ENCODE measurements at regions not wholly inside any gene's neighbourhood (a gene's known extent, or its start where the extent isn't known, plus 50 kb on each side); places are given as distances from the start of the nearest gene placed in this dataset.

GRCh38 chr10:44060221-44060620 is 324.7 kb downstream of the CXCL12 start:
- H3K36me3 ChIP-seq (replicated peaks in 1 of 2; ENCODE audit: control insufficient read depth in 1 of 2, insufficient read depth in 2 of 2, low read length in 1 of 2), result no peaks in the 10 kb centered on the region
- TF ChIP-seq, protein P1, sequence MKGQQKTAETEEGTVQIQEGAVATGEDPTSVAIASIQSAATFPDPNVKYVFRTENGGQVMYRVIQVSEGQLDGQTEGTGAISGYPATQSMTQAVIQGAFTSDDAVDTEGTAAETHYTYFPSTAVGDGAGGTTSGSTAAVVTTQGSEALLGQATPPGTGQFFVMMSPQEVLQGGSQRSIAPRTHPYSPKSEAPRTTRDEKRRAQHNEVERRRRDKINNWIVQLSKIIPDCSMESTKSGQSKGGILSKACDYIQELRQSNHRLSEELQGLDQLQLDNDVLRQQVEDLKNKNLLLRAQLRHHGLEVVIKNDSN (IDR thresholded peaks at IDR 0.05; ENCODE audit: borderline replicate concordance, low read depth), result no peak
- TF ChIP-seq RCOR1 (IDR thresholded peaks at IDR 0.05; ENCODE audit: low read length) (no peak), TAF1 (IDR thresholded peaks at IDR 0.05; ENCODE audit: borderline replicate concordance, low read depth, low read length) (no peak)
- no peak for DNase-seq
- no peaks in the 10 kb centered on the region for H3K9me2 ChIP-seq
- H3K4me1 ChIP-seq (ENCODE audit: control insufficient read depth in 1 of 2, insufficient read depth in 2 of 2, low read depth in 1 of 2, low read length in 1 of 2), result peaks cover 0 to 10% of the 10 kb centered on the region in 2 experiments; a peak in 1 of 4 replicates
- no peak overlapping the region for H2AFZ ChIP-seq (ENCODE audit: low read depth)
- ChIA-PET POLR2A (no interaction called here), CTCF (no interaction called here)
- no peak overlapping the region for H3K27ac ChIP-seq (ENCODE audit: low read depth in 2 of 2, low read length in 1 of 2)
- H3K4me2 ChIP-seq, result no peak overlapping the region
- WGBS (ENCODE audit: low lambda C conversion rate), result 23% methylated on average over 2 of the region's 2 CpGs
- H3K79me2 ChIP-seq (ENCODE audit: insufficient read depth), result no peaks in the 10 kb centered on the region
- no peaks in the 10 kb centered on the region for H3F3A ChIP-seq (replicated peaks; ENCODE audit: insufficient read depth)
- no peaks in the 10 kb centered on the region for H3K9me3 ChIP-seq
- H3K4me3 ChIP-seq (ENCODE audit: low read depth in 2 of 2, low read length in 1 of 2), result no peak overlapping the region
- no peaks in the 10 kb centered on the region for H4K20me1 ChIP-seq (ENCODE audit: insufficient read depth)
- no peak overlapping the region for H3K9ac ChIP-seq
- H3K27me3 ChIP-seq (ENCODE audit: insufficient read depth), result no peaks in the 10 kb centered on the region

DNA sequence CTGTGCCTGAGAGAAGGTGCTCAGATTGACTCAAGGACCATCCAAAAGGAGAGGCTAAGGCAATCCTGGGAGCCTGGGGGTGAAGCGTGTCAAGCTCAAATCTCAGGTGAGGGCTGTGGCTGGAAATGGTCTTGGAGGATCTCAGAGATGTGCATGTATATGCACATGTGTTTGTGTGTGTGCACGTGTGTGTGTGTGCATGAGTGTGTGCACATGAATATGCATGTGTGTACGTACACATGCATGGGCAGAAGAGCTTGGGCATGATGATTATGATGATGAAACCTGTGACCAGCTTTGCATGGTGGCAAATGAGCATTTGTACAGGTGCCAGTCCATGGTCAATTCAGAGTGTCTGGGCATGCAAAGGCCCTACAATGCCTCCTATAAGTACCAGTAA is 326.6 kb downstream of the CXCL12 start:
- H4K20me1 ChIP-seq (ENCODE audit: insufficient read depth), result no peaks in the 10 kb centered on the region
- no peak overlapping the region for H3K27ac ChIP-seq (ENCODE audit: low read depth in 2 of 2, low read length in 1 of 2)
- H3K79me2 ChIP-seq (ENCODE audit: insufficient read depth), result no peaks in the 10 kb centered on the region
- ChIA-PET POLR2A (no interaction called here), CTCF (no interaction called here)
- WGBS (ENCODE audit: low lambda C conversion rate), result 13% methylated on average over 3 of the region's 3 CpGs
- no peak overlapping the region for H3K4me3 ChIP-seq (ENCODE audit: low read depth in 2 of 2, low read length in 1 of 2)
- H2AFZ ChIP-seq (ENCODE audit: low read depth), result no peak overlapping the region
- no peak for DNase-seq
- H3F3A ChIP-seq (replicated peaks; ENCODE audit: insufficient read depth), result no peaks in the 10 kb centered on the region
- no peaks in the 10 kb centered on the region for H3K27me3 ChIP-seq (ENCODE audit: insufficient read depth)
- H3K9me3 ChIP-seq, result no peaks in the 10 kb centered on the region
- H3K9ac ChIP-seq, result no peak overlapping the region
- no peaks in the 10 kb centered on the region for H3K9me2 ChIP-seq
- peaks cover 0 to 4% of the 10 kb centered on the region in 2 experiments; a peak in 1 of 4 replicates for H3K4me1 ChIP-seq (ENCODE audit: control insufficient read depth in 1 of 2, insufficient read depth in 2 of 2, low read depth in 1 of 2, low read length in 1 of 2)
- no peaks in the 10 kb centered on the region for H3K36me3 ChIP-seq (replicated peaks in 1 of 2; ENCODE audit: control insufficient read depth in 1 of 2, insufficient read depth in 2 of 2, low read length in 1 of 2)
- TF ChIP-seq YY1 (IDR thresholded peaks at IDR 0.05; ENCODE audit: low read depth) (no peak), ELF1 (IDR thresholded peaks at IDR 0.05) (no peak), JUND (IDR thresholded peaks at IDR 0.05) (no peak), EZH2phosphoT487 (IDR thresholded peaks at IDR 0.05; ENCODE audit: borderline replicate concordance, low read depth) (no peak), FOXM1 (IDR thresholded peaks at IDR 0.05; ENCODE audit: low read depth) (no peak), USF2 (IDR thresholded peaks at IDR 0.05; ENCODE audit: borderline replicate concordance, low read depth, low read length) (no peak), GABPA (IDR thresholded peaks at IDR 0.05; ENCODE audit: low read depth) (no peak), MEF2A (IDR thresholded peaks at IDR 0.05; ENCODE audit: borderline replicate concordance, low read depth) (no peak), TCF12 (IDR thresholded peaks at IDR 0.05) (no peak), NFIC (IDR thresholded peaks at IDR 0.05; ENCODE audit: borderline replicate concordance) (no peak), SMC3 (IDR thresholded peaks at IDR 0.05; ENCODE audit: low read depth, low read length) (no peak), TAF1 (IDR thresholded peaks at IDR 0.05; ENCODE audit: borderline replicate concordance, low read depth, low read length) (no peak), TEAD4 (IDR thresholded peaks at IDR 0.05; ENCODE audit: borderline replicate concordance, insufficient read depth) (no peak), ZBTB33 (IDR thresholded peaks at IDR 0.05; ENCODE audit: borderline replicate concordance, low read depth) (no peak), POLR2AphosphoS5 (IDR thresholded peaks at IDR 0.05; ENCODE audit: low read depth, low read length) (no peak), RFX5 (IDR thresholded peaks at IDR 0.05; ENCODE audit: low read length) (no peak)
- TF ChIP-seq, protein P1 (IDR thresholded peaks at IDR 0.05; ENCODE audit: borderline replicate concordance, low read depth), result no peak
- TF ChIP-seq, protein P2, sequence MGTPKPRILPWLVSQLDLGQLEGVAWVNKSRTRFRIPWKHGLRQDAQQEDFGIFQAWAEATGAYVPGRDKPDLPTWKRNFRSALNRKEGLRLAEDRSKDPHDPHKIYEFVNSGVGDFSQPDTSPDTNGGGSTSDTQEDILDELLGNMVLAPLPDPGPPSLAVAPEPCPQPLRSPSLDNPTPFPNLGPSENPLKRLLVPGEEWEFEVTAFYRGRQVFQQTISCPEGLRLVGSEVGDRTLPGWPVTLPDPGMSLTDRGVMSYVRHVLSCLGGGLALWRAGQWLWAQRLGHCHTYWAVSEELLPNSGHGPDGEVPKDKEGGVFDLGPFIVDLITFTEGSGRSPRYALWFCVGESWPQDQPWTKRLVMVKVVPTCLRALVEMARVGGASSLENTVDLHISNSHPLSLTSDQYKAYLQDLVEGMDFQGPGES (IDR thresholded peaks at IDR 0.05; ENCODE audit: low read depth, low read length), result no peak
- TF ChIP-seq, protein P3, sequence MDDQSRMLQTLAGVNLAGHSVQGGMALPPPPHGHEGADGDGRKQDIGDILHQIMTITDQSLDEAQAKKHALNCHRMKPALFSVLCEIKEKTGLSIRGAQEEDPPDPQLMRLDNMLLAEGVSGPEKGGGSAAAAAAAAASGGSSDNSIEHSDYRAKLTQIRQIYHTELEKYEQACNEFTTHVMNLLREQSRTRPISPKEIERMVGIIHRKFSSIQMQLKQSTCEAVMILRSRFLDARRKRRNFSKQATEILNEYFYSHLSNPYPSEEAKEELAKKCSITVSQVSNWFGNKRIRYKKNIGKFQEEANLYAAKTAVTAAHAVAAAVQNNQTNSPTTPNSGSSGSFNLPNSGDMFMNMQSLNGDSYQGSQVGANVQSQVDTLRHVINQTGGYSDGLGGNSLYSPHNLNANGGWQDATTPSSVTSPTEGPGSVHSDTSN (IDR thresholded peaks at IDR 0.05), result no peak
- TF ChIP-seq, protein P4, sequence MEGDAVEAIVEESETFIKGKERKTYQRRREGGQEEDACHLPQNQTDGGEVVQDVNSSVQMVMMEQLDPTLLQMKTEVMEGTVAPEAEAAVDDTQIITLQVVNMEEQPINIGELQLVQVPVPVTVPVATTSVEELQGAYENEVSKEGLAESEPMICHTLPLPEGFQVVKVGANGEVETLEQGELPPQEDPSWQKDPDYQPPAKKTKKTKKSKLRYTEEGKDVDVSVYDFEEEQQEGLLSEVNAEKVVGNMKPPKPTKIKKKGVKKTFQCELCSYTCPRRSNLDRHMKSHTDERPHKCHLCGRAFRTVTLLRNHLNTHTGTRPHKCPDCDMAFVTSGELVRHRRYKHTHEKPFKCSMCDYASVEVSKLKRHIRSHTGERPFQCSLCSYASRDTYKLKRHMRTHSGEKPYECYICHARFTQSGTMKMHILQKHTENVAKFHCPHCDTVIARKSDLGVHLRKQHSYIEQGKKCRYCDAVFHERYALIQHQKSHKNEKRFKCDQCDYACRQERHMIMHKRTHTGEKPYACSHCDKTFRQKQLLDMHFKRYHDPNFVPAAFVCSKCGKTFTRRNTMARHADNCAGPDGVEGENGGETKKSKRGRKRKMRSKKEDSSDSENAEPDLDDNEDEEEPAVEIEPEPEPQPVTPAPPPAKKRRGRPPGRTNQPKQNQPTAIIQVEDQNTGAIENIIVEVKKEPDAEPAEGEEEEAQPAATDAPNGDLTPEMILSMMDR (IDR thresholded peaks at IDR 0.05), result no peak
- H3K4me2 ChIP-seq, result no peak overlapping the region
